GM12872 (cell line): ENCODE measurements at regions not wholly inside any gene's neighbourhood (a gene's known extent, or its start where the extent isn't known, plus 50 kb on each side); places are given as distances from the start of the nearest gene placed in this dataset.

Experiments used
- CTCF ChIP-seq: IDR thresholded peaks from 3 replicates; pipeline ENCODE4 v1.5.1; 2011; ENCODE audit warnings: low read depth, mild to moderate bottlenecking, low read length, moderate library complexity; ENCODE audit not compliant: insufficient read depth

DNA sequence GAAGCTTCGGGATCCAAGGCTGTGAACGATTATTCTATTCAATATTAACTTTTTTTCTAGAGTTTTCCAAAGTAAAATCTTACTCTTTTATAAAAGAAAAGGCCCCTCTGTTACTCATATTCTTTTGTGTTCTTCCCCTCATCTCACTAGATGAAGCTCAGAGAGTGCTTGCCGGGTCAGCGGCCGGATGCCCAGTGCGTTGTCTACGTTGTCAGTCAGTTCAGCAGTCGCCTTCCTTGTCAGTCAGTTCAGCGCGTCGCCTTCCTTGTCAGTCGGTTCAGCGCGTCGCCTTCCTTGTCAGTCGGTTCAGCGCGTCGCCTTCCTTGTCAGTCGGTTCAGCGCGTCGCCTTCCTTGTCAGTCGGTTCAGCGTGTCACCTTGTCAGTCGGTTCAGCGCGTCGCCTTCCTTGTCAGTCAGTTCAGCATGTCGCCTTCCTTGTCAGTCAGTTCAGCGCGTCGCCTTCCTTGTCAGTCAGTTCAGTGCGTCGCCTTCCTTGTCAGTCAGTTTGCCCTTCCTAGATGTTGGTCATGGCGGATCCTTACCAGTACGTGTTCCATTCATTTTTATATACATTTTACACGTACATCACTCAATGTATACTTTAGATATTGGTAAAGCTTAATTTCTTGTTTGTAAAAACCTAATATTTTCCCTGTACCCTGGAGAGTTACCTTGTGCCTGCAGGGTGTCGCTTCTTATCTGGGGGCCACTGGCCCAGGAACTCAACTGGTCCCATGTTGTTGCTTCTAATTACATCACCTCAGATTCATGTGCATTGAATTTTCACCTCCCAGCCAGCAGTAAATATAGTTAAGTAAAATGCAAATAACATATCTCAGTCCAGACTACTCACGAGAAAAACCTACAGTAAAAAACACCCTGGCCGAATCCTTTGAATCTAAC lies 206.9 kb downstream of the ASB1 start:
- no peak for TF ChIP-seq CTCF

- no peak for TF ChIP-seq CTCF
Measured at GRCh38 chr2:238634701-238635357, 208.1 kb downstream of the ASB1 start.

GRCh38 chr2:238635647-238636051 lies 208.9 kb downstream of the ASB1 start:
- no peak for TF ChIP-seq CTCF

- TF ChIP-seq CTCF: no peak
Measured at GRCh38 chr2:238636269-238637073, 209.7 kb downstream of the ASB1 start.

DNA sequence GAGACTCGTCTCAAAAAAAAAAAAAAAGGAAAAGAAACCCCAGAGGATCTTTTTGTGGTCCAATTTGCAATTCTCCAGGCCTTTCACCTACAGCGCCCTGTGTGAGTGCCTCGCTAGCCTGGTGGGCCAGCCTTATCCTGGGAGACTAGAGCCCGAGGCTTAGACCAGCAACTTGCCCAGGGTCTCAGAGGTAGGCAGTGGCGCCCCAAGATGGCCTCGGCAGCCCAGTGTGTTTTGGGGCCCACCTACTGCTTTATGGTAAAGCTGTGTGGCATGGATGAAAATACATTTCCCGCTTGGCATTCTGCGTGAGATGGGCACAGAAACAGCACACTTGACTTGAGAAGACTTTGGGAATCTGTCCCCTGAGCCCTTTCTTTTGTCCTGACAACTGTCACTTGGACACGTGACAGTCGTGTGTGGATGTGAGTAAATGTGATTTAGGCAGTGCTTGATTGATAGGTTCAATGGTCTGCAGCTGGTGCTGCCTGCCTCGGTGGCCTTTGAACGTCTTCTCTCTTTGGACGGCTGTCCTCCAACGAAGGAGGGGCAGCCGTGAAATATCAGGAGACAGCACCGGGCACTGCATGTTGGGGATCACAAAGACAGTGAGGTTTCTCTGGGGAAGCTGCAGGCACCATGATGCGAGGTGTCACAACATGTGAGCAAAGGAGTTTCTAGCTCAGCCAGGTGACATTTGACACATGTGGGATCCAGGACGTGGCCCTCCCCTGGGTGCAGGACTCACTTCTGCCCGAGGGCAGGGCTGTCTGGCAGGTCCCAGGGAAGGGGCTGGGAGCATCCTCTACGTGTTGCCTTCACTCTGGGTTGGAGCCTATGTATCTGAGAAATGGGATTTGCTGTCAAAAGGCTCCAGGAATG lies 209.5 kb upstream of the TWIST2 start:
- TF ChIP-seq CTCF: no peak

- TF ChIP-seq CTCF: no peak
Measured at GRCh38 chr2:238638982-238639628, 208.8 kb upstream of the TWIST2 start.
